ENCODE measurements at regions not wholly inside any gene's neighbourhood (a gene's known extent, or its start where the extent isn't known, plus 50 kb on each side); places are given as distances from the start of the nearest gene placed in this dataset.

- intact Hi-C loops (cut with DNase I): no loop called here
- no peaks in the 10 kb centered on the region for H3K36me3 ChIP-seq
- DNase-seq: peak in 1 of 6 donors; percentile 24
- H3K27ac ChIP-seq: no peak overlapping the region
- TF ChIP-seq CTCF (IDR thresholded peaks at IDR 0.05): no peak
- FAIRE-seq: no peak
- no peak overlapping the region for H3K4me3 ChIP-seq
- no peaks in the 10 kb centered on the region for H3K27me3 ChIP-seq
- WGBS, 2 donors: 68 to 90% methylated on average over 9 of the region's 9 CpGs
- no peak for ATAC-seq
- H3K9me3 ChIP-seq: no peaks in the 10 kb centered on the region
- H3K4me1 ChIP-seq: no peaks in the 10 kb centered on the region
These were observed 528.4 kb downstream of the PPARGC1A start for GRCh38 chr4:23361453-23361852.

- no peaks in the 10 kb centered on the region for H3K36me3 ChIP-seq
These were observed 529.1 kb downstream of the PPARGC1A start for GRCh38 chr4:23360718-23361117.

GRCh38 chr4:23355258-23355657, 534.6 kb downstream of the PPARGC1A start:
- no peak for TF ChIP-seq CTCF (IDR thresholded peaks at IDR 0.05)
- Histone ChIP-seq H3K9me3 (no peaks in the 10 kb centered on the region), H3K27me3 (no peaks in the 10 kb centered on the region), H3K4me3 (no peak overlapping the region), H3K27ac (no peak overlapping the region), H3K4me1 (no peaks in the 10 kb centered on the region), H3K36me3 (no peaks in the 10 kb centered on the region)
- ATAC-seq (no peak), FAIRE-seq (no peak), DNase-seq (no peak)
- 60 to 66% methylated on average over 2 of the region's 2 CpGs for WGBS, 2 donors
- intact Hi-C loops (cut with DNase I): no loop called here

More at GRCh38 chr4:23360718-23361117, 529.1 kb downstream of the PPARGC1A start:
- WGBS, 2 donors: 50 to 59% methylated on average over 1 of the region's 1 CpG
- Histone ChIP-seq H3K27ac (no peak overlapping the region), H3K27me3 (no peaks in the 10 kb centered on the region), H3K4me3 (no peak overlapping the region), H3K4me1 (no peaks in the 10 kb centered on the region), H3K9me3 (no peaks in the 10 kb centered on the region)
- TF ChIP-seq CTCF (IDR thresholded peaks at IDR 0.05): no peak
- intact Hi-C loops (cut with DNase I): no loop called here
- DNase-seq (no peak), FAIRE-seq (no peak), ATAC-seq (no peak)

GRCh38 chr4:23353200-23353599, 536.6 kb downstream of the PPARGC1A start:
- TF ChIP-seq CTCF (IDR thresholded peaks at IDR 0.05): no peak
- Histone ChIP-seq H3K27ac (no peak overlapping the region), H3K36me3 (no peaks in the 10 kb centered on the region), H3K4me3 (no peak overlapping the region), H3K27me3 (no peaks in the 10 kb centered on the region), H3K9me3 (no peaks in the 10 kb centered on the region), H3K4me1 (no peaks in the 10 kb centered on the region)
- no peak for FAIRE-seq
- no peak for DNase-seq
- ATAC-seq: no peak
- intact Hi-C loops (cut with DNase I): no loop called here
- 51 to 87% methylated on average over 1 of the region's 1 CpG for WGBS, 2 donors

- TF ChIP-seq CTCF (IDR thresholded peaks at IDR 0.05): no peak
- FAIRE-seq (no peak), ATAC-seq (no peak)
These were observed 540.9 kb downstream of the PPARGC1A start for GRCh38 chr4:23348789-23349498.

More at GRCh38 chr4:23348789-23349498, 540.9 kb downstream of the PPARGC1A start:
- Histone ChIP-seq H3K9me3 (no peaks in the 10 kb centered on the region), H3K4me3 (no peak overlapping the region), H3K36me3 (no peaks in the 10 kb centered on the region), H3K4me1 (no peaks in the 10 kb centered on the region), H3K27me3 (no peaks in the 10 kb centered on the region), H3K27ac (no peak overlapping the region)
- 72 to 80% methylated on average over 2 of the region's 2 CpGs for WGBS, 2 donors
- no peak for DNase-seq
- intact Hi-C loops (cut with DNase I): no loop called here

All from pancreas (tissue), 10 donors.